LNCaP clone FGC (cell line): ENCODE measurements at regions not wholly inside any gene's neighbourhood (a gene's known extent, or its start where the extent isn't known, plus 50 kb on each side); places are given as distances from the start of the nearest gene placed in this dataset.
A peak's percentile ranks its signal among the peaks of the same experiment; 100 is the strongest.

Source experiments
- DNase-seq: peaks from one replicate; pipeline ENCODE4 v3.0.0-alpha.2; 2011; ENCODE audit warnings: low read depth
- H3K4me3 ChIP-seq: 2 replicates; pipeline ENCODE4 v1.5.1; 2011; ENCODE audit warnings: mild to moderate bottlenecking, low read depth, low read length, control low read depth
- TF ChIP-seq, protein P1 (sequence below): IDR thresholded peaks from 2 replicates; pipeline ENCODE4 v1.5.1; 2012; ENCODE audit warnings: mild to moderate bottlenecking; ENCODE audit not compliant: control insufficient read depth, insufficient read depth; ENCODE audit errors: extremely low read depth

DNA sequence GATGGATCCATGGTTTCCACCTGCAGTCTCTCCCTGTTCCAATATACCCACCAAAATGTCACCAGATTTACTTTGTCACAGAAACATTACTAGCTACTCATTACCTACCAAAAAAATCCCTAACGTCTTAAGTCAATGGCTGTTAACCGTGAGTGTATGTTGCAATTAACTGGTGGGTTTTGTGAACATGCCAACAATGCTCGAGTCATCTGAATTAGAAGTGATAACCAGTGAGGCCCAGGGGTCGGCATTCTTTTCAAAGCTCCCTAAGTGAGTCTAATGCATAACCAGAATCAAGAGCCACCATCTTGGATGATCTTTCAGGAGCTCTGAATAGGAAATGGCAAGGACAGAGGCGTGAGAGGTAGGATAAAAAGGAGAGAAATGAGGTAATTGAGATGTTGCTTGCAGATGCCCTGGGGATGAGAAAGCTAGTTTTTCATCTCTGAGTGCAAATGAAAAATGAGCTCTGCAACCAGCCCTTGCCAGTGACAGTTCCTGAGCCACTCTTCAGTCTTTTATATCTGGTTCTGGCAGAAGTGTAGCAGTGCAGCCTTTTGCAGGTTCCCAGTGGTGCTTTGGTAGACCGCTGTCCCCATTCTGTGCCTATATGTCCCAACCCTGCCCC is 130.0 kb upstream of the RND3 start:
- TF ChIP-seq, protein P1, sequence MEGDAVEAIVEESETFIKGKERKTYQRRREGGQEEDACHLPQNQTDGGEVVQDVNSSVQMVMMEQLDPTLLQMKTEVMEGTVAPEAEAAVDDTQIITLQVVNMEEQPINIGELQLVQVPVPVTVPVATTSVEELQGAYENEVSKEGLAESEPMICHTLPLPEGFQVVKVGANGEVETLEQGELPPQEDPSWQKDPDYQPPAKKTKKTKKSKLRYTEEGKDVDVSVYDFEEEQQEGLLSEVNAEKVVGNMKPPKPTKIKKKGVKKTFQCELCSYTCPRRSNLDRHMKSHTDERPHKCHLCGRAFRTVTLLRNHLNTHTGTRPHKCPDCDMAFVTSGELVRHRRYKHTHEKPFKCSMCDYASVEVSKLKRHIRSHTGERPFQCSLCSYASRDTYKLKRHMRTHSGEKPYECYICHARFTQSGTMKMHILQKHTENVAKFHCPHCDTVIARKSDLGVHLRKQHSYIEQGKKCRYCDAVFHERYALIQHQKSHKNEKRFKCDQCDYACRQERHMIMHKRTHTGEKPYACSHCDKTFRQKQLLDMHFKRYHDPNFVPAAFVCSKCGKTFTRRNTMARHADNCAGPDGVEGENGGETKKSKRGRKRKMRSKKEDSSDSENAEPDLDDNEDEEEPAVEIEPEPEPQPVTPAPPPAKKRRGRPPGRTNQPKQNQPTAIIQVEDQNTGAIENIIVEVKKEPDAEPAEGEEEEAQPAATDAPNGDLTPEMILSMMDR, result no peak
- DNase-seq, result no peak

DNA sequence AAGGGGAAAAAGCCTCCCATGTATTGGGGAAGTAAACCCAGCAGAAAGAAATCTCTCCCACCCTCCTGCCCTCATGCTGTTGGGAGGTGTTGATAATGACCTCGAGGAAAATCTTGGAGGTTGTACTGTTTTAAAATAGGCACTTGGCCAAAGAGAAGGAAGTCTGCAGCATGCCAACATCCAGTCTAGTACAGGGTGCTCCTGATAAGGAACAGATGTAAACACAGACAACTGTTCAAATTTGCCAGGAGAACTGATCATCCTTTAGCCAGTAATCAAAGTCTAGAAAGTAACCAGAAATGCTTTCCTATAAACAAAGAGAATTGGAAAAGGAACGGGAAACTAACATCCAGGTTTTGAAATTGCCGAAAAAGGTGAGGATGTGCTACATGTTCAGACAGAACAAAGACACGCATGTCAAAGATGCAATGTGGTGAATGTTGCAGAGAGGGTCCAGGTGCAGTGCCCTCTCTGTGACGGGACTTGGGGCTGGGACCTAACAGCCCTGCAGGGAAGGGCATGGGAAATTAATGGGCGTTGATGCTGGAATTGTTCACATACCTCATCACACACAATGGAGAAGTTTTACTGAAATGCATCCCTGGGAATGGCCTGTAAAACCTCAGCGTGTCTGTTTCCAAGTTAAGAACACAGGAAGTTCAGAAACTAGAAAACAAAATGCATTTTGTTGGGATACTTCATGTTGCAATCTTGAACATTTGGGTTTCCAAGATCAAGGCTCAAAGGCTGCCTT is 125.7 kb upstream of the RND3 start:
- H3K4me3 ChIP-seq, result no peak overlapping the region
- TF ChIP-seq, protein P1, result no peak
- peak; percentile 77 for DNase-seq

More for the DNA sequence above, 130.0 kb upstream of the RND3 start:
- H3K4me3 ChIP-seq, result no peak overlapping the region

DNA sequence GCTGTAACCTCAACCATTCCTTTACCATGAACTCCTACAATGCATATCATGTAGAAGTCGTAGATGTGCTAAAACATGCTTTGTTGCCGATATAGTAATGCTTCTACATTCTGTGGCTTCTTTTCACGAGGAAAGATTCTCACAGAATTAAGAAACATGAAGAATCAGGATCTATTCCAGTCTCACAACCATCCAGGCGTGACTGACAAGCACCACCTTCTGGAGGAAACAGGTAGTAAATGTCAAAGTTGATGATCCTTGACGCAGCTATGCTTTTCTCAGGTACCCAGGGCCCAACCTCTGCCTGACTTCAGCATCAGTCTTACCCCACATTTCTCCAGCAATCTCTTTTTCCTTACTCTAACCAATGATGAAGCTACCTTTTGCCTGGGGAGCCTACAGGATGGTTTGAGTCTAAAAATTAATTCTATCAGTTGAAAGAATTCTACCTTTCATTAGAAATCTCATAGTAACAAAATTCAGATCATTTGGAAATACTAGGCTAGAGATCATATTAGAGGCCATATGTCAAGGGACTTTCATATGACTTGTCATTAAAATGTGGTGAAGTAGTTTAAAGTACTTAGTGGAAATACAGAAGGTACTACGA is 123.3 kb upstream of the RND3 start:
- TF ChIP-seq, protein P1, result peak; percentile 75
- peak; percentile 30 for DNase-seq
- H3K4me3 ChIP-seq, result no peak overlapping the region

DNA sequence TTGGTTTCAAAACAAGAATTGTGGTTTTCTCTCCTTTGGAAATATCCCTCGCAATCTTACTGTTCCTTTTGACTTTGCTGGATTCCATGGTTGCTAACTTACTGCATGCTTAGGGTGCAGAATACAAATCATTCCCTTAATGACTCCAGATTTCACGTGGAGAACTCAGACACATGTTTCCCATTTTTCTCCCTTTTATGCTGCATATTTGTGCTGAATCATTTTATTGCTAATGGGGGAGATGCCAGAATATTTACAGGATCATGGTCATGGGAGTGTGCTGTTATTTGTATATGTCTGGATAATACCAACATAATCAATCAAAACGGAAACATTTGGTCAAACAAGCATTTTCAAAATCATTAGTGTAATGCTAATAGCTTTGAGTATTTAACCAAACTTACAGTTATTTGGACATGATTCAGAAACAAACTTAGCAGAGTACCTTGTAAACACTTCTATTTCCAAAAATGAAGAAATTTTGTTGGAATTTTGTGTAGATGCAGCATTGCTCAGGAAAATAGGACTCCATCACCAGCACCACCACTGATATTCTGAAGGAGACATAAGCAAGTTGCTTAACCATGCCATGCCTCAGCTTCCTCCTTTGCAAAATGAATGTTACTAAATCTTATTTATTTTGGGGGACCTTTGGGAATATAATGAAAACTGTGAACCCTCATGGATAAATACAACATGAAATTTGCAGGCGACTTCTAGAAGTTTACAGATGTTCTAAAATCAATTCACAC is 122.5 kb upstream of the RND3 start:
- DNase-seq, result no peak
- H3K4me3 ChIP-seq, result no peak overlapping the region
- TF ChIP-seq, protein P1, result no peak

DNA sequence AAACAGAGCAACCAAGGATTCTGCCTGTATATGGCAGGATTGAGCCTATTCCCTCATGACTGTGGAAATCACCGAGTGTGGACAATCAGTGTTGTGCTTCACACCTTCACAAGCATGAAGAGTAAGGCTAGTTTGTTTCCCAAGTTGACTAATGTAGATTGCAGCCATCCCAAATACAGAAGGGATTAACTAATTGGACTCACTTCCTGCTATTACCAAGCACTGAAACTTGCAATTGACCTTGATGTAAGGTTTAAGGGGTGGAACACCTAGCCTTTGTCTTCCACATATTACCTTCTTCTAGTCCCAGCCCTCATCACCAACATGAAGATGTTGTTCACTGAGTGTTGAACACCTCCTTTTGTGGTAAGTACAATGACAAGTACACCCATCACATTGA is 120.9 kb upstream of the RND3 start:
- H3K4me3 ChIP-seq, result no peak overlapping the region
- DNase-seq, result no peak
- TF ChIP-seq, protein P1, result no peak

DNA sequence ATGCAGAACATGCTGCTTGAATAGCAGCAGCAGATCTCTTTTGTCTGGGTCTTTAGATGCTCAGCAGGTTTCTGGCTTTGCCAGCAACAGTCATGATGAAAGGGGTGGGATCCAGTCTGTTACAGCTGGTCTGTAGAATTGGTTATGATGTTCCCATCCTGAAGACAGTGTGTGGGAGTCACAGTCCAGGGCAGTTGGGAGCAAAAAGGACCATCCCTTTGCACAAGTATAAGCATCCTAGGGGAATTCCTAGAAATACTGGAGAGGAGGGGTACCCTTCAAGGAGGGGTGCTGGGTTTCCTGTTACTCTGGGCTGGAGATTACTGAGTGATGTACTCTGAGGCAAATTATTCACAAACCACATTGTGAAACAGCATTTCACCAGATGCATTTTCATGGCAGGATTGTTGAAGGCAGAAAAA is 119.9 kb upstream of the RND3 start:
- DNase-seq, result no peak
- TF ChIP-seq, protein P1, result no peak
- no peak overlapping the region for H3K4me3 ChIP-seq
